K562 (cell line): ENCODE measurements at regions not wholly inside any gene's neighbourhood (a gene's known extent, or its start where the extent isn't known, plus 50 kb on each side); places are given as distances from the start of the nearest gene placed in this dataset.

ENCODE experiments used
- ATF7 ChIP-seq: fragments of 450-650 bp; IDR thresholded peaks from 2 replicates; pipeline ENCODE4 v1.7.1; 2014; ENCODE audit warnings: mild to moderate bottlenecking, moderate library complexity
- DNMT1 ChIP-seq: fragments of 450-650 bp; IDR thresholded peaks from 2 replicates; pipeline ENCODE4 v1.6.1; 2016; ENCODE audit warnings: antibody characterized with exemption, mild to moderate bottlenecking
- FIP1L1 ChIP-seq: fragments of 200-400 bp; formaldehyde crosslinking; IDR thresholded peaks from 2 replicates; pipeline ENCODE4 v1.6.1; 2018; ENCODE audit warnings: mild to moderate bottlenecking, low read depth, low read length; ENCODE audit not compliant: poor library complexity, severe bottlenecking
- HDAC2 ChIP-seq: fragments of 450-650 bp; IDR thresholded peaks from 2 replicates; pipeline ENCODE4 v1.6.1; 2016; ENCODE audit warnings: mild to moderate bottlenecking
- HLTF ChIP-seq: fragments of 450-650 bp; IDR thresholded peaks from 2 replicates; pipeline ENCODE4 v1.6.1; 2016
- HNRNPK ChIP-seq: fragments of 200-400 bp; formaldehyde crosslinking; IDR thresholded peaks from one replicate; pipeline ENCODE4 v1.6.1; 2018; ENCODE audit warnings: mild to moderate bottlenecking, low read depth, low read length; ENCODE audit not compliant: poor library complexity, severe bottlenecking
- IRF1 ChIP-seq: sonication (generic); formaldehyde crosslinking; IDR thresholded peaks from 2 replicates; pipeline ENCODE4 v1.8.0; 2022; ENCODE audit warnings: missing genetic modification reagents, mild to moderate bottlenecking, borderline replicate concordance
- KDM5B ChIP-seq: fragments of 200-600 bp; sonication (generic); IDR thresholded peaks from 2 replicates; pipeline ENCODE4 v1.6.1; 2012; ENCODE audit warnings: low read depth, mild to moderate bottlenecking, moderate library complexity, low read length, control low read depth, inconsistent platforms; ENCODE audit not compliant: insufficient replicate concordance
- KLF16 ChIP-seq: IDR thresholded peaks from 2 replicates; pipeline ENCODE4 v1.6.1; 2016; ENCODE audit warnings: antibody characterized with exemption
- L3MBTL2 ChIP-seq: fragments of 450-650 bp; IDR thresholded peaks from 2 replicates; pipeline ENCODE4 v1.6.1; 2016; ENCODE audit warnings: mild to moderate bottlenecking, moderate library complexity
- MAZ ChIP-seq, 2 experiments: fragments of 450-650 bp in 1 of 2; sonication (generic) in 1 of 2; formaldehyde crosslinking; IDR thresholded peaks in 1 of 2; conservative IDR thresholded peaks in 1 of 2; 2 replicates each; pipeline versions ENCODE4 v1.4.0 to v1.5.0; 2020; ENCODE audit warnings: mild to moderate bottlenecking in 1 of 2, missing genetic modification reagents in 1 of 2
- MCM5 ChIP-seq: fragments of 450-650 bp; IDR thresholded peaks from 2 replicates; pipeline ENCODE4 v1.6.1; 2016; ENCODE audit warnings: low read depth
- MTA1 ChIP-seq: fragments of 450-650 bp; IDR thresholded peaks from 2 replicates; pipeline ENCODE4 v1.6.1; 2017; ENCODE audit warnings: borderline replicate concordance
- POLR2AphosphoS2 ChIP-seq: IDR thresholded peaks from 2 replicates; pipeline ENCODE4 v1.6.1; 2012; ENCODE audit warnings: low read length, improper control_type of control experiment
- SIRT6 ChIP-seq: IDR thresholded peaks from one replicate; pipeline ENCODE4 v1.6.1; 2012; ENCODE audit warnings: low read depth, mild to moderate bottlenecking, control low read depth, inconsistent platforms, low read length, moderate library complexity
- SMC3 ChIP-seq: conservative IDR thresholded peaks from 2 replicates; pipeline ENCODE4 v1.6.1; 2011; ENCODE audit warnings: low read depth, low read length, improper control_type of control experiment; ENCODE audit not compliant: insufficient read depth
- SRSF3 ChIP-seq: fragments of 200-400 bp; formaldehyde crosslinking; IDR thresholded peaks from 2 replicates; pipeline ENCODE4 v1.6.1; 2016; ENCODE audit warnings: mild to moderate bottlenecking, low read length, moderate library complexity; ENCODE audit not compliant: insufficient read depth
- SRSF7 ChIP-seq: fragments of 200-400 bp; formaldehyde crosslinking; optimal IDR thresholded peaks from 2 replicates; pipeline ENCODE3; 2017; ENCODE audit warnings: mild to moderate bottlenecking, low read depth, low read length
- STAG1 ChIP-seq: sonication (generic); formaldehyde crosslinking; IDR thresholded peaks from 2 replicates; pipeline ENCODE4 v1.5.0; 2020; ENCODE audit warnings: missing genetic modification reagents, borderline replicate concordance
- STAT5B ChIP-seq: fragments of 250-450 bp; sonication (Bioruptor Pico); IDR thresholded peaks from 2 replicates; pipeline ENCODE4 v1.8.0; 2021; ENCODE audit warnings: mild to moderate bottlenecking, inconsistent platforms
- THRAP3 ChIP-seq: fragments of 450-650 bp; IDR thresholded peaks from 2 replicates; pipeline ENCODE4 v1.6.1; 2016; ENCODE audit warnings: mild to moderate bottlenecking, inconsistent platforms, borderline replicate concordance
- YBX1 ChIP-seq: fragments of 450-650 bp; IDR thresholded peaks from 2 replicates; pipeline ENCODE4 v1.7.1; 2016; ENCODE audit warnings: mild to moderate bottlenecking
- ZBTB8A ChIP-seq: fragments of 450-650 bp; IDR thresholded peaks from 2 replicates; pipeline ENCODE4 v1.6.1; 2018; ENCODE audit warnings: mild to moderate bottlenecking, moderate library complexity; ENCODE audit not compliant: partially characterized antibody
- ZFP1 ChIP-seq: fragments of 450-650 bp; formaldehyde crosslinking; IDR thresholded peaks from 2 replicates; pipeline ENCODE4 v1.4.0; 2020; ENCODE audit warnings: mild to moderate bottlenecking, mixed read lengths
- ZNF165 ChIP-seq: fragments of 250-450 bp; sonication (Bioruptor Pico); IDR thresholded peaks from 2 replicates; pipeline ENCODE4 v1.4.0; 2020; ENCODE audit warnings: borderline replicate concordance
- ZNF316 ChIP-seq: fragments of 450-650 bp; IDR thresholded peaks from 2 replicates; pipeline ENCODE4 v1.6.1; 2016
- ZNF445 ChIP-seq: fragments of 250-450 bp; sonication (Bioruptor Pico); IDR thresholded peaks from 2 replicates; pipeline ENCODE4 v1.4.0; 2020; ENCODE audit warnings: low read depth, mild to moderate bottlenecking, moderate library complexity
- ZNF586 ChIP-seq: fragments of 450-650 bp; formaldehyde crosslinking; conservative IDR thresholded peaks from 2 replicates; pipeline ENCODE4 v1.4.0; 2020; ENCODE audit warnings: mild to moderate bottlenecking, moderate library complexity
- TF ChIP-seq, protein P1 (sequence below): fragments of 250-450 bp; sonication (Bioruptor Pico); IDR thresholded peaks from 2 replicates; pipeline ENCODE4 v1.8.0; 2021; ENCODE audit warnings: moderate library complexity, mild to moderate bottlenecking, inconsistent platforms
- TF ChIP-seq, protein P2 (sequence below), 2 experiments: fragments of 200-800 bp in 1 of 2; sonication (Bioruptor generic) in 1 of 2; sonication (generic) in 1 of 2; formaldehyde crosslinking in 1 of 2; IDR thresholded peaks in 1 of 2; conservative IDR thresholded peaks in 1 of 2; 2 replicates each; pipeline versions ENCODE4 v1.5.0 to v1.6.1; 2016 to 2020; ENCODE audit warnings: missing compliant biosample characterization in 1 of 2, missing genetic modification characterization in 1 of 2, missing genetic modification reagents in 1 of 2

- no peak for TF ChIP-seq KLF16
- no peak; a peak in 1 of 4 replicates for TF ChIP-seq MAZ (CRISPR knock-in tag; conservative IDR thresholded peaks at IDR 0.05 in 1 of 2, IDR thresholded peaks at IDR 0.05 in 1 of 2)
- TF ChIP-seq FIP1L1, result no peak
- TF ChIP-seq STAG1 (CRISPR knock-in tag), result no peak
- no peak for TF ChIP-seq ZNF316
- TF ChIP-seq, protein P1, sequence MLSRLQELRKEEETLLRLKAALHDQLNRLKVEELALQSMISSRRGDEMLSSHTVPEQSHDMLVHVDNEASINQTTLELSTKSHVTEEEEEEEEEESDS, result no peak
- no peak for TF ChIP-seq POLR2AphosphoS2
- no peak for TF ChIP-seq MTA1
- TF ChIP-seq, protein P2, sequence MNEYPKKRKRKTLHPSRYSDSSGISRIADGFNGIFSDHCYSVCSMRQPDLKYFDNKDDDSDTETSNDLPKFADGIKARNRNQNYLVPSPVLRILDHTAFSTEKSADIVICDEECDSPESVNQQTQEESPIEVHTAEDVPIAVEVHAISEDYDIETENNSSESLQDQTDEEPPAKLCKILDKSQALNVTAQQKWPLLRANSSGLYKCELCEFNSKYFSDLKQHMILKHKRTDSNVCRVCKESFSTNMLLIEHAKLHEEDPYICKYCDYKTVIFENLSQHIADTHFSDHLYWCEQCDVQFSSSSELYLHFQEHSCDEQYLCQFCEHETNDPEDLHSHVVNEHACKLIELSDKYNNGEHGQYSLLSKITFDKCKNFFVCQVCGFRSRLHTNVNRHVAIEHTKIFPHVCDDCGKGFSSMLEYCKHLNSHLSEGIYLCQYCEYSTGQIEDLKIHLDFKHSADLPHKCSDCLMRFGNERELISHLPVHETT (CRISPR knock-in tag; conservative IDR thresholded peaks at IDR 0.05 in 1 of 2, IDR thresholded peaks at IDR 0.05 in 1 of 2), result no peak
- TF ChIP-seq ATF7, result no peak
- TF ChIP-seq HDAC2, result no peak
- TF ChIP-seq ZNF445 (CRISPR knock-in tag), result no peak
- no peak for TF ChIP-seq HLTF
- no peak for TF ChIP-seq KDM5B
- no peak for TF ChIP-seq ZNF586 (CRISPR knock-in tag)
- TF ChIP-seq L3MBTL2, result no peak
- TF ChIP-seq DNMT1, result no peak
- TF ChIP-seq SIRT6, result no peak
- no peak for TF ChIP-seq MCM5
- TF ChIP-seq SRSF7, result no peak
- no peak for TF ChIP-seq ZNF165 (CRISPR knock-in tag)
- TF ChIP-seq THRAP3, result no peak
- TF ChIP-seq STAT5B (CRISPR knock-in tag), result no peak
- no peak for TF ChIP-seq HNRNPK
- no peak for TF ChIP-seq ZBTB8A
- TF ChIP-seq ZFP1, result no peak
- no peak for TF ChIP-seq YBX1
- TF ChIP-seq IRF1 (CRISPR knock-in tag), result no peak
- TF ChIP-seq SRSF3, result no peak
- TF ChIP-seq SMC3, result no peak
Observed at GRCh38 chr3:20905210-20905805, 719.3 kb upstream of the SGO1 start (continued).
